Muscle of leg (tissue), 3 donors: ENCODE measurements at regions not wholly inside any gene's neighbourhood (a gene's known extent, or its start where the extent isn't known, plus 50 kb on each side); places are given as distances from the start of the nearest gene placed in this dataset.

Experiments
- DNase-seq: peaks from one replicate; pipeline ENCODE4 v3.0.0; 2013
- H3K27ac ChIP-seq: one replicate; pipeline ENCODE4 v1.5.1; 2013; ENCODE audit warnings: mild to moderate bottlenecking, low read length, control low read depth
- H3K27me3 ChIP-seq: one replicate; pipeline ENCODE4 v1.6.1; 2013; ENCODE audit warnings: low read length; ENCODE audit not compliant: control insufficient read depth, insufficient read depth
- H3K36me3 ChIP-seq: one replicate; pipeline ENCODE4 v1.6.1; 2013; ENCODE audit warnings: low read length; ENCODE audit not compliant: control insufficient read depth, insufficient read depth
- H3K4me1 ChIP-seq: one replicate; pipeline ENCODE4 v1.6.1; 2013; ENCODE audit warnings: low read length; ENCODE audit not compliant: control insufficient read depth, insufficient read depth
- H3K4me3 ChIP-seq: one replicate; pipeline ENCODE4 v1.5.1; 2013; ENCODE audit warnings: low read length, control low read depth
- H3K9me3 ChIP-seq: replicated peaks from 2 replicates; pipeline ENCODE4 v1.6.1; 2013; ENCODE audit warnings: low read depth, low read length; ENCODE audit not compliant: control insufficient read depth
- WGBS: methylation state at CpG from one replicate; pipeline ENCODE4 v1.1.5; 2013; ENCODE audit warnings: missing lambda C conversion rate; ENCODE audit not compliant: insufficient coverage; 5-methylcytosine and 5-hydroxymethylcytosine counted together

DNA sequence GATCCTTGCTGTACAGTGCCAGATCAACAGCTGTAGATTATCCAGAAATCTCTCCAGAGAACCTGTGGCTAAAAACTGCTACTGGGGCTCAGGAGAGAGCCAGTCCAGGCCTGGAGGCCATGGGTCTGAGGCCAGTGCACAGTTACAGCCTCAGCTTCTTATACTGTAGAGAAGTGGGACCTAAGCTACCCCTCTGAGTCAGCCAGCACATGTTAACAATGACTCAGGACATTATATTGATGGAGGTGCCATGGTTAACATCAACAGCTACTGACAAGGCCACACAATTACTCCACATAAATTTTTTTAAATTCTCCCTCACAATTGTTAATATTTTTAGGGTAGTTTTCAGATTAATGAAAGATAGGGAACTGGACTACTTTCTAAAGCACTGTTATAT, 138.5 kb downstream of the RBM26 start:
- Histone ChIP-seq H3K27ac (no peak overlapping the region), H3K27me3 (no peaks in the 10 kb centered on the region), H3K4me3 (no peak overlapping the region), H3K9me3 (peaks cover 2% of the 10 kb centered on the region), H3K4me1 (no peaks in the 10 kb centered on the region), H3K36me3 (no peaks in the 10 kb centered on the region)
- no peak for DNase-seq

DNA sequence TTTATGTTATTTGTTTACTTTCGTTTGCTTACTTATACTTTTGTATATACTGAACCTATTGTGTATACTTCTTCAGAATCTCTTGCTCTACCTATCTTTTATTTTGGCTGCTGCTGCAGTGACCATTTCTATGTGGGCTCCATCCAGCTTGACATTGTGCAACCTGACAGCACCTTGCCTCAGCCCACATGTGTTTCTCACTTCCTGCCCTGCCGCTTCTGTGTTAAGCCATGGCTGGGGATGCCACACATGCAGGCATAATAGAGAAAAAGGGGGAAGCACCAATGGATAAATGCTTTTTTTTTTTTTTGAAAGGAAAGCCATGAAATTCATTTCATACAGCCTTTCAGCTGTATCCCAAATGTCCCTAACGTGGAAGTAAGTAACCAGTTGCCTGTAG, 147.6 kb downstream of the RBM26 start:
- Histone ChIP-seq H3K4me3 (no peak overlapping the region), H3K27ac (no peak overlapping the region), H3K4me1 (no peaks in the 10 kb centered on the region), H3K36me3 (no peaks in the 10 kb centered on the region), H3K9me3 (no peaks in the 10 kb centered on the region), H3K27me3 (no peaks in the 10 kb centered on the region)
- DNase-seq = no peak
- no CpG with 5 or more reads among the region's 3 CpGs for WGBS

GRCh38 chr13:79246578-79246949, 159.5 kb downstream of the RBM26 start:
- Histone ChIP-seq H3K9me3 (no peaks in the 10 kb centered on the region), H3K27ac (no peak overlapping the region), H3K4me3 (no peak overlapping the region), H3K27me3 (no peaks in the 10 kb centered on the region), H3K36me3 (no peaks in the 10 kb centered on the region), H3K4me1 (no peaks in the 10 kb centered on the region)
- DNase-seq = no peak
- WGBS = no CpG with 5 or more reads among the region's 3 CpGs

- Histone ChIP-seq H3K9me3 (no peaks in the 10 kb centered on the region), H3K36me3 (no peaks in the 10 kb centered on the region), H3K4me3 (no peak overlapping the region), H3K4me1 (no peaks in the 10 kb centered on the region), H3K27me3 (no peaks in the 10 kb centered on the region), H3K27ac (no peak overlapping the region)
- 48% methylated on average over 4 of the region's 8 CpGs for WGBS
- no peak for DNase-seq
Observed at GRCh38 chr13:79245937-79246577, 160.0 kb downstream of the RBM26 start.

DNA sequence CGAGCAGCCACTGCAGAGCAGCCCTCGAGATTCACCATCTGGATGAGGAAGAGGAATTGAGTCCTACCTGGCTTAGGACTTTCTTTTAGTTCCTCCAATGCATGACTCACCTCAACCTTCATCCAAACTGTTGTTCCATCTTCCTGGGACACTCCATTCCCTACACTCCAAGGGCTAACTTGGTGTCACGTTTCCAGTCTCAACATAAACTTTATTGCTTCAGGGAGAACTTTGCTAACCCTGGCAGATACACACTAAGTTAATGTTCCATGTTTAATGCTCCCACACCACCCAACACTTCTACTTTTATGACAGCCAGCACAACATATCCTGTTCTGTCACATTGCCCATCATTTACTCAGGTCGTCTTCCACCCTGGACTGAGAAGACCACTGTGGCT, 164.4 kb downstream of the RBM26 start:
- Histone ChIP-seq H3K27ac (no peak overlapping the region), H3K4me1 (no peaks in the 10 kb centered on the region), H3K9me3 (no peaks in the 10 kb centered on the region), H3K27me3 (no peaks in the 10 kb centered on the region), H3K4me3 (no peak overlapping the region), H3K36me3 (no peaks in the 10 kb centered on the region)
- 40% methylated on average over 1 of the region's 4 CpGs for WGBS
- DNase-seq = no peak

- DNase-seq = no peak
- no peaks in the 10 kb centered on the region for H3K9me3 ChIP-seq
- no peak overlapping the region for H3K27ac ChIP-seq
- no CpG with 5 or more reads among the region's 4 CpGs for WGBS
- no peaks in the 10 kb centered on the region for H3K27me3 ChIP-seq
- H3K4me1 ChIP-seq = no peaks in the 10 kb centered on the region
- no peaks in the 10 kb centered on the region for H3K36me3 ChIP-seq
- no peak overlapping the region for H3K4me3 ChIP-seq
Observed at GRCh38 chr13:79237981-79238380, 168.1 kb downstream of the RBM26 start.

DNA sequence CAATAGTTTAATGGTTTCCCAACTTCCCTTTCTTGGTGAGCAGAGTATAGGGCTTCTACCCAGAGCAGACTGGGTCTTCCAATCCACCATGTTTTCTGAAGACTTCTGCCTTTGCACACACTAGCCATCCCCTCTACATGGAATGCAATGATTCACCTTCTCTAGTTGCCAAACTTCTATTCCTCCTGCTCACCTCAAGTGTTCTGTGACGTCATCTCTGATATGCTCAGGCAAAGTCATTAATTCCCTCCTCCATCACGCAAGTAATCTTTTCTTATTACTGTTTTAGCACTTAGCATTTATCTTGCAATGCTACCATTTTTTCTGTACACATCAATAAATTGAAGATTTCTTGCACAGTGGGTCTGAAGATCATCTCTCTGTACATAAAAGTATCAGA, 174.2 kb downstream of the RBM26 start:
- WGBS = 50% methylated on average over 1 of the region's 2 CpGs
- Histone ChIP-seq H3K27ac (no peak overlapping the region), H3K4me1 (no peaks in the 10 kb centered on the region), H3K9me3 (no peaks in the 10 kb centered on the region), H3K36me3 (no peaks in the 10 kb centered on the region), H3K4me3 (no peak overlapping the region), H3K27me3 (no peaks in the 10 kb centered on the region)
- no peak for DNase-seq

GRCh38 chr13:79229761-79230160, 176.3 kb downstream of the RBM26 start:
- no peak for DNase-seq
- Histone ChIP-seq H3K27ac (no peak overlapping the region), H3K36me3 (no peaks in the 10 kb centered on the region), H3K27me3 (no peaks in the 10 kb centered on the region), H3K4me3 (no peak overlapping the region), H3K9me3 (no peaks in the 10 kb centered on the region), H3K4me1 (no peaks in the 10 kb centered on the region)
- no CpG with 5 or more reads among the region's 4 CpGs for WGBS

DNA sequence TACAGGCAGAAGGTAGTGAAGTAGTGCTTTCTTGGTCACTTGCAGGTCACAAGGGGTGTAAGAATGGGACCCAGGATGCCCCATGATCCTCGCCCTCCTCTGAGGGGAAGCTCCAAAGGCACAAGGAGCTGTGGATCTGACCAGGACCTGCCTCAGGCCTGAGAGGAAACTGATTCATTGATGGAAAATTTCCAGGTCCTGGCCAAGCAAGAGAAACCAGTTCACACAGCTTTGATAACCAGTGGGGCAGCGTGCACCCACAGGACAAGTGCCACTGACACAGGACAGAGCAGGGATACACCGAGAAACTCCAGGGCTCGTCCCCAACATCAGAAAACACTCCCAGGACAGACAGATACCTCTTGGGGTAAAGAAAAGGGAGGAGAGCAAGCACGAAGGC, 177.1 kb downstream of the RBM26 start:
- no peaks in the 10 kb centered on the region for H3K9me3 ChIP-seq
- H3K27ac ChIP-seq = no peak overlapping the region
- no peaks in the 10 kb centered on the region for H3K4me1 ChIP-seq
- DNase-seq = no peak
- no peaks in the 10 kb centered on the region for H3K27me3 ChIP-seq
- WGBS = 100% methylated on average over 1 of the region's 5 CpGs
- no peaks in the 10 kb centered on the region for H3K36me3 ChIP-seq
- H3K4me3 ChIP-seq = no peak overlapping the region

DNA sequence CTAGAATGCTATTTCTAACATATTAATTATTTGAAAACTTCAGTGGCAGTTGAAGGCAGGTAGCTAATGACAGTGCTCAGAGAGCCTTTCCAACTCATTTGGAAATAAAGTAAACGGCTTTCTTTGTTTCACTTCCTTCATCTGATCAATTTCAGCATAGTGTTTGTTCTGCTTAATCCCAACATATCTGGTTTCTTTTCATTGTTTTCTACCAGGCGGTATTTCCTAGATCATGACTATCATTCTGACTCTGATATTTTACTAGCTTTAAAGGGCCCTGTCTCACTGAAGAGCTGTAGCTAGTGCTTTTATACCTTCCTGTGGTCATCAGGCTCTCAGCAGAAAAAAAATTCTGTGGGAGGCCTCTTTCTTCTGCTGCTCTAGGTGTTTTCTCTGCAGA, 178.6 kb downstream of the RBM26 start:
- Histone ChIP-seq H3K27ac (no peak overlapping the region), H3K36me3 (no peaks in the 10 kb centered on the region), H3K27me3 (no peaks in the 10 kb centered on the region), H3K4me1 (no peaks in the 10 kb centered on the region), H3K4me3 (no peak overlapping the region), H3K9me3 (no peaks in the 10 kb centered on the region)
- no peak for DNase-seq
- WGBS = 50% methylated on average over 2 of the region's 2 CpGs

DNA sequence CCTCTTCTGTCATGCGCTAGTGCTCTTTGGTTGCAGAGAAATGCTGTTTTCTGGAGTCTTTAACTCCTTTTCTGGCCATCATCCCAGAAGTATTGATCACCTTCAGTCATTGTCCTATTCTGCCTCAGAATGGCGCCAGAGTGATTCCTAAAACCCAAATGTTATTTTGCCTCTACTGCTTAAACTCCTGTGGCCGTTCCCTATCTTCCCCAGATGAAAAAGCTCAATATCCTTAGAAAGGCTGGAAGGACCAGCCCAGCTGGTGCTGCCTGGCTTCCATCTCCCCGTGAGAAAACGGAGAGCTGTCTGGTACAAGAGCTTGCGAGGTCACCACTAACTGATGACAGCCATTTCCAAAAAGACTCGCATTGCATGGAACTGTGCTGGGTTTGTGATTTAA, 179.1 kb downstream of the RBM26 start:
- Histone ChIP-seq H3K27ac (no peak overlapping the region), H3K27me3 (no peaks in the 10 kb centered on the region), H3K36me3 (no peaks in the 10 kb centered on the region), H3K4me3 (no peak overlapping the region), H3K9me3 (no peaks in the 10 kb centered on the region), H3K4me1 (no peaks in the 10 kb centered on the region)
- no peak for DNase-seq
- 68% methylated on average over 2 of the region's 7 CpGs for WGBS
